Neural cell (in vitro differentiated cells): ENCODE measurements at regions not wholly inside any gene's neighbourhood (a gene's known extent, or its start where the extent isn't known, plus 50 kb on each side); places are given as distances from the start of the nearest gene placed in this dataset.

Experiments used
- H2AFZ ChIP-seq: fragments of 200-600, 300-800 bp; sonication (generic), shearing (Covaris generic); 2 replicates; pipeline ENCODE4 v1.6.0; 2014; ENCODE audit warnings: low read depth, mild to moderate bottlenecking, antibody characterized with exemption, low read length, moderate library complexity
- H3F3A ChIP-seq: fragments of 200-600 bp; shearing (Covaris generic); 2 replicates; pipeline ENCODE4 v1.6.1; 2016; ENCODE audit warnings: mild to moderate bottlenecking, moderate library complexity, mixed read lengths, antibody characterized with exemption, low read length; ENCODE audit not compliant: insufficient read depth, poor library complexity, severe bottlenecking
- H3K27ac ChIP-seq: fragments of 200-600, 300-800 bp; sonication (generic), shearing (Covaris generic); 2 replicates; pipeline ENCODE4 v1.5.1; 2014; ENCODE audit warnings: mild to moderate bottlenecking, low read length, moderate library complexity
- H3K27me3 ChIP-seq: fragments of 300-800, 200-600 bp; sonication (generic), shearing (Covaris generic); 2 replicates; pipeline ENCODE4 v1.6.0; 2014; ENCODE audit warnings: mild to moderate bottlenecking, low read depth, low read length, moderate library complexity; ENCODE audit not compliant: insufficient read depth
- H3K36me3 ChIP-seq: fragments of 300-800, 200-600 bp; sonication (generic), shearing (Covaris generic); 2 replicates; pipeline ENCODE4 v1.5.1; 2014; ENCODE audit warnings: mild to moderate bottlenecking, antibody characterized with exemption, low read length, moderate library complexity; ENCODE audit not compliant: insufficient read depth
- H3K4me2 ChIP-seq: fragments of 300-800, 200-600 bp; sonication (generic), shearing (Covaris generic); 2 replicates; pipeline ENCODE4 v1.6.0; 2014; ENCODE audit warnings: mild to moderate bottlenecking, low read length
- H3K4me3 ChIP-seq: fragments of 300-800, 200-600 bp; sonication (generic), shearing (Covaris generic); 2 replicates; pipeline ENCODE4 v1.5.1; 2014; ENCODE audit warnings: mild to moderate bottlenecking, low read length, moderate library complexity
- H3K79me2 ChIP-seq: fragments of 200-600 bp; shearing (Covaris generic); replicated peaks from 2 replicates; pipeline ENCODE4 v1.6.0; 2014; ENCODE audit warnings: mild to moderate bottlenecking, low read length, moderate library complexity; ENCODE audit not compliant: insufficient read depth
- H3K9ac ChIP-seq: fragments of 300-800, 200-600 bp; sonication (generic), shearing (Covaris generic); 2 replicates; pipeline ENCODE4 v1.6.1; 2016; ENCODE audit warnings: mild to moderate bottlenecking, low read length, mixed read lengths
- H3K9me2 ChIP-seq: fragments of 200-600 bp; shearing (Covaris generic); 2 replicates; pipeline ENCODE4 v1.6.1; 2016; ENCODE audit warnings: mild to moderate bottlenecking, low read length, mixed read lengths; ENCODE audit not compliant: insufficient read depth
- H3K9me3 ChIP-seq: fragments of 200-600, 300-800 bp; sonication (generic), shearing (Covaris generic); 2 replicates; pipeline ENCODE4 v1.6.1; 2016; ENCODE audit warnings: mild to moderate bottlenecking, mixed run types, low read length, moderate library complexity, mixed read lengths
- H4K20me1 ChIP-seq: fragments of 200-600 bp; shearing (Covaris generic); 2 replicates; pipeline ENCODE4 v1.6.1; 2016; ENCODE audit warnings: mild to moderate bottlenecking, mixed run types; ENCODE audit not compliant: insufficient read depth
- EP300 ChIP-seq: fragments of 450-650 bp; conservative IDR thresholded peaks from 2 replicates; pipeline ENCODE4 v1.6.1; 2014; ENCODE audit warnings: antibody characterized with exemption, mild to moderate bottlenecking, moderate library complexity; ENCODE audit not compliant: poor library complexity, severe bottlenecking
- EZH2 ChIP-seq: fragments of 200-600, 300-800 bp; shearing (Covaris generic), sonication (generic); IDR thresholded peaks from 2 replicates; pipeline ENCODE4 v1.6.1; 2014; ENCODE audit warnings: antibody characterized with exemption, low read length, borderline replicate concordance, mild to moderate bottlenecking; ENCODE audit not compliant: insufficient read depth, poor library complexity, severe bottlenecking
- MXI1 ChIP-seq: fragments of 450-650 bp; conservative IDR thresholded peaks from 2 replicates; pipeline ENCODE4 v1.6.1; 2014; ENCODE audit warnings: antibody characterized with exemption, mild to moderate bottlenecking; ENCODE audit not compliant: poor library complexity, severe bottlenecking
- POLR2AphosphoS5 ChIP-seq: IDR thresholded peaks from 2 replicates; pipeline ENCODE4 v1.6.1; 2012
- RAD21 ChIP-seq: fragments of 450-650 bp; conservative IDR thresholded peaks from 2 replicates; pipeline ENCODE4 v1.6.1; 2014; ENCODE audit warnings: antibody characterized with exemption, mild to moderate bottlenecking, moderate library complexity
- SMC3 ChIP-seq: fragments of 450-650 bp; conservative IDR thresholded peaks from 2 replicates; pipeline ENCODE4 v1.6.1; 2014; ENCODE audit warnings: antibody characterized with exemption, mild to moderate bottlenecking, moderate library complexity; ENCODE audit not compliant: poor library complexity
- TAF1 ChIP-seq: IDR thresholded peaks from 2 replicates; pipeline ENCODE4 v1.6.1; 2012; ENCODE audit warnings: low read depth
- TF ChIP-seq, protein P1 (sequence below): fragments of 450-650 bp; IDR thresholded peaks from 2 replicates; pipeline ENCODE4 v1.5.1; 2014; ENCODE audit warnings: antibody characterized with exemption, mild to moderate bottlenecking, moderate library complexity; ENCODE audit not compliant: poor library complexity, severe bottlenecking
- TF ChIP-seq, protein P2 (sequence below): IDR thresholded peaks from 2 replicates; pipeline ENCODE4 v1.6.1; 2012; ENCODE audit warnings: borderline replicate concordance

DNA sequence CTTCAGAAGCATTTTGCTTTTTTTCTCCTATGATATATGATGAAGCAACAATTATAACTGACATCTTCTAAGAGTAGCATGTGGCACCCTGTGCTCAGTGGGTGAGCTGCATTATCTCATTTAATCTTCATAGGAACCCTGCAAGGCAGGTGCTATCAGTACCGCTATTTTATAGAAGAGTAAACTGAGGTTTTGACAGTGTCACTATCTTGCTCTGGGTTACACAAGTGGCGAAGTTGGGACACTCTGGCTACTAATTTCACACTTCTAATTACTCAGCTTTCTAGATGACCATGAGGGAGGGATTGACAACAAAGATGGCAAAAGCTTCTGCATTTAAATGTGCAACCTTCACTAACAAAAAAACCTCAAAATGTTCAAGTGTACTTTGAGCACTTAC, 76.9 kb upstream of the CAMK2D start:
- no peaks in the 10 kb centered on the region for H4K20me1 ChIP-seq
- no peak for TF ChIP-seq SMC3
- TF ChIP-seq POLR2AphosphoS5 = no peak
- TF ChIP-seq MXI1 = no peak
- TF ChIP-seq RAD21 = no peak
- TF ChIP-seq EZH2 = no peak
- TF ChIP-seq, protein P1, sequence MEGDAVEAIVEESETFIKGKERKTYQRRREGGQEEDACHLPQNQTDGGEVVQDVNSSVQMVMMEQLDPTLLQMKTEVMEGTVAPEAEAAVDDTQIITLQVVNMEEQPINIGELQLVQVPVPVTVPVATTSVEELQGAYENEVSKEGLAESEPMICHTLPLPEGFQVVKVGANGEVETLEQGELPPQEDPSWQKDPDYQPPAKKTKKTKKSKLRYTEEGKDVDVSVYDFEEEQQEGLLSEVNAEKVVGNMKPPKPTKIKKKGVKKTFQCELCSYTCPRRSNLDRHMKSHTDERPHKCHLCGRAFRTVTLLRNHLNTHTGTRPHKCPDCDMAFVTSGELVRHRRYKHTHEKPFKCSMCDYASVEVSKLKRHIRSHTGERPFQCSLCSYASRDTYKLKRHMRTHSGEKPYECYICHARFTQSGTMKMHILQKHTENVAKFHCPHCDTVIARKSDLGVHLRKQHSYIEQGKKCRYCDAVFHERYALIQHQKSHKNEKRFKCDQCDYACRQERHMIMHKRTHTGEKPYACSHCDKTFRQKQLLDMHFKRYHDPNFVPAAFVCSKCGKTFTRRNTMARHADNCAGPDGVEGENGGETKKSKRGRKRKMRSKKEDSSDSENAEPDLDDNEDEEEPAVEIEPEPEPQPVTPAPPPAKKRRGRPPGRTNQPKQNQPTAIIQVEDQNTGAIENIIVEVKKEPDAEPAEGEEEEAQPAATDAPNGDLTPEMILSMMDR = no peak
- TF ChIP-seq EP300 = no peak
- TF ChIP-seq, protein P2, sequence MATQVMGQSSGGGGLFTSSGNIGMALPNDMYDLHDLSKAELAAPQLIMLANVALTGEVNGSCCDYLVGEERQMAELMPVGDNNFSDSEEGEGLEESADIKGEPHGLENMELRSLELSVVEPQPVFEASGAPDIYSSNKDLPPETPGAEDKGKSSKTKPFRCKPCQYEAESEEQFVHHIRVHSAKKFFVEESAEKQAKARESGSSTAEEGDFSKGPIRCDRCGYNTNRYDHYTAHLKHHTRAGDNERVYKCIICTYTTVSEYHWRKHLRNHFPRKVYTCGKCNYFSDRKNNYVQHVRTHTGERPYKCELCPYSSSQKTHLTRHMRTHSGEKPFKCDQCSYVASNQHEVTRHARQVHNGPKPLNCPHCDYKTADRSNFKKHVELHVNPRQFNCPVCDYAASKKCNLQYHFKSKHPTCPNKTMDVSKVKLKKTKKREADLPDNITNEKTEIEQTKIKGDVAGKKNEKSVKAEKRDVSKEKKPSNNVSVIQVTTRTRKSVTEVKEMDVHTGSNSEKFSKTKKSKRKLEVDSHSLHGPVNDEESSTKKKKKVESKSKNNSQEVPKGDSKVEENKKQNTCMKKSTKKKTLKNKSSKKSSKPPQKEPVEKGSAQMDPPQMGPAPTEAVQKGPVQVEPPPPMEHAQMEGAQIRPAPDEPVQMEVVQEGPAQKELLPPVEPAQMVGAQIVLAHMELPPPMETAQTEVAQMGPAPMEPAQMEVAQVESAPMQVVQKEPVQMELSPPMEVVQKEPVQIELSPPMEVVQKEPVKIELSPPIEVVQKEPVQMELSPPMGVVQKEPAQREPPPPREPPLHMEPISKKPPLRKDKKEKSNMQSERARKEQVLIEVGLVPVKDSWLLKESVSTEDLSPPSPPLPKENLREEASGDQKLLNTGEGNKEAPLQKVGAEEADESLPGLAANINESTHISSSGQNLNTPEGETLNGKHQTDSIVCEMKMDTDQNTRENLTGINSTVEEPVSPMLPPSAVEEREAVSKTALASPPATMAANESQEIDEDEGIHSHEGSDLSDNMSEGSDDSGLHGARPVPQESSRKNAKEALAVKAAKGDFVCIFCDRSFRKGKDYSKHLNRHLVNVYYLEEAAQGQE = no peak
- no peak for TF ChIP-seq TAF1
- H3K4me2 ChIP-seq = no peak overlapping the region
- no peaks in the 10 kb centered on the region for H3K9me2 ChIP-seq
- H3K9ac ChIP-seq = no peak overlapping the region
- no peak overlapping the region for H3K27ac ChIP-seq
- no peaks in the 10 kb centered on the region for H3K79me2 ChIP-seq
- H3K9me3 ChIP-seq = no peaks in the 10 kb centered on the region
- no peaks in the 10 kb centered on the region for H3K27me3 ChIP-seq
- no peak overlapping the region for H2AFZ ChIP-seq
- no peak overlapping the region for H3K4me3 ChIP-seq
- H3K36me3 ChIP-seq = no peaks in the 10 kb centered on the region
- no peaks in the 10 kb centered on the region for H3F3A ChIP-seq

DNA sequence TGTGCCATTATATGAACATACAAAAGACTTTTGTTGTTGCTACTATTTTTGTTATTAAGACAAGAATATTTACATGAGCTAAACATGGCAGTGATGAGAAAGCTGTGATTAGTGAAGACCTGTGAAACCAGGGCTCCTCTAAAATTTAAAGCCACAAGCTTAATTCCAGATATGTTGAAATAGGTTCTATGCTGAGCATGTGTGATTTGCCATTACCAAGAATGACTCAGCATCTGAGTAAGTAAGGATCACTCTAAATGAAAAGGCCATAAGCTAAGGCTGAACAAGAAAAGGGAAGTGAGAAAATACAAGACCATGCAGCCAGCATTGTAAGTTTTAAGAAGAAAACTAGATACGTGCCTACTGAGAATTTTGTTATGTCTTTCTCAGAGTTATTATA, 75.9 kb upstream of the CAMK2D start:
- H3K4me3 ChIP-seq = no peak overlapping the region
- no peak overlapping the region for H3K4me2 ChIP-seq
- no peak overlapping the region for H3K27ac ChIP-seq
- no peak overlapping the region for H3K9ac ChIP-seq
- H4K20me1 ChIP-seq = no peaks in the 10 kb centered on the region
- H3K9me2 ChIP-seq = no peaks in the 10 kb centered on the region
- H3K36me3 ChIP-seq = no peaks in the 10 kb centered on the region
- TF ChIP-seq TAF1 (no peak), POLR2AphosphoS5 (no peak)
- TF ChIP-seq, protein P2 = no peak
- H3K9me3 ChIP-seq = no peaks in the 10 kb centered on the region
- no peaks in the 10 kb centered on the region for H3K79me2 ChIP-seq
- H3K27me3 ChIP-seq = no peaks in the 10 kb centered on the region
- no peak overlapping the region for H2AFZ ChIP-seq
- no peaks in the 10 kb centered on the region for H3F3A ChIP-seq
